ENCODE measurements at regions not wholly inside any gene's neighbourhood (a gene's known extent, or its start where the extent isn't known, plus 50 kb on each side); places are given as distances from the start of the nearest gene placed in this dataset.

- no peak for DNase-seq (ENCODE audit: extremely low spot score)
- POLR2A ChIA-PET, result no interaction called here
These were observed 631.9 kb upstream of the PKN2 start for GRCh38 chr1:88052167-88052566.

DNA sequence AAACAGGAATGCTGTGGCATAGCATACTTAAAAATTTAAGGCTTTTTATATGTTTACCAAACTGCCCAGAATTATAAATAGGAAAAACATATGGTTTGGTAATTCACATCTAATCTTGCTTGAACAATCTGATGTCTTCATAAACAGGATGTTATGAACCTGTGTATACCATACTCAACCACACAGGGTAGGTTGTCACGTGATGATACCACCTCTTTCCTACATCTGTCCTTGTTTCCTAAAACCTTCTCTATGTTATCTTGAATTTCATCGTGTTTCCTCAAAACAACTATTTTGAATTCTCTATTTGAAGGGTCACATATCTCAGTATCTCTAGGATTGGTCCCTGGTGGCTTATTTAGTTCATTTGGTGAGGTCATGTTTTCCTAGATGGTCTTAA is 631.0 kb upstream of the PKN2 start:
- POLR2A ChIA-PET, result no interaction called here
- CTCF ChIA-PET, result no interaction called here
- DNase-seq (ENCODE audit: extremely low spot score), result no peak
- TF ChIP-seq, protein P1, sequence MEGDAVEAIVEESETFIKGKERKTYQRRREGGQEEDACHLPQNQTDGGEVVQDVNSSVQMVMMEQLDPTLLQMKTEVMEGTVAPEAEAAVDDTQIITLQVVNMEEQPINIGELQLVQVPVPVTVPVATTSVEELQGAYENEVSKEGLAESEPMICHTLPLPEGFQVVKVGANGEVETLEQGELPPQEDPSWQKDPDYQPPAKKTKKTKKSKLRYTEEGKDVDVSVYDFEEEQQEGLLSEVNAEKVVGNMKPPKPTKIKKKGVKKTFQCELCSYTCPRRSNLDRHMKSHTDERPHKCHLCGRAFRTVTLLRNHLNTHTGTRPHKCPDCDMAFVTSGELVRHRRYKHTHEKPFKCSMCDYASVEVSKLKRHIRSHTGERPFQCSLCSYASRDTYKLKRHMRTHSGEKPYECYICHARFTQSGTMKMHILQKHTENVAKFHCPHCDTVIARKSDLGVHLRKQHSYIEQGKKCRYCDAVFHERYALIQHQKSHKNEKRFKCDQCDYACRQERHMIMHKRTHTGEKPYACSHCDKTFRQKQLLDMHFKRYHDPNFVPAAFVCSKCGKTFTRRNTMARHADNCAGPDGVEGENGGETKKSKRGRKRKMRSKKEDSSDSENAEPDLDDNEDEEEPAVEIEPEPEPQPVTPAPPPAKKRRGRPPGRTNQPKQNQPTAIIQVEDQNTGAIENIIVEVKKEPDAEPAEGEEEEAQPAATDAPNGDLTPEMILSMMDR (IDR thresholded peaks at IDR 0.05; ENCODE audit: control extremely low read depth, extremely low read depth, low read depth, missing control alignments), result no peak

More at GRCh38 chr1:88052167-88052566, 631.9 kb upstream of the PKN2 start:
- CTCF ChIA-PET, result no interaction called here
- TF ChIP-seq, protein P1 (IDR thresholded peaks at IDR 0.05; ENCODE audit: control extremely low read depth, extremely low read depth, low read depth, missing control alignments), result no peak

DNA sequence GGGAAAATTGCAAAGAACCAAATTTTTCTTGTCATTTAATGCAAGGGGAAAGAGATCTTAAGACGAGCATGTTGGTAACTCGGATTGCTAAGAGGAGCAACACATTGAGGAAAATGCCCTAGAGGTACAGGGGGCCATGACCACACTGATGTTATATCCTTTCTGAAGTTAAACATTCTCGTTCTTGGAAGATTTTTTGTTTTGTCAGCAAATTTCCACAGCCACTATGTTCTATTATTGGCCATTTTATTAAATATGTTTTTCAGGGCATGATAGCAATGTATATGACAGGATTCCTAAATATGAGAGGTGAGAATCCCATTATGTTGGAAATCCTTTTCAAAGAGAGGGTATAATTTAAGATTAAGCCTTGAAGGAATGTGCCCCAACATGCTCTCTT is 627.2 kb upstream of the PKN2 start:
- CTCF ChIA-PET, result interaction anchor here (1.3 kb wide), 1 partner anchor 20 kb away, joined by 4 read pairs; no protein-coding TSS in a partner anchor
- DNase-seq (ENCODE audit: extremely low spot score), result no peak

DNA sequence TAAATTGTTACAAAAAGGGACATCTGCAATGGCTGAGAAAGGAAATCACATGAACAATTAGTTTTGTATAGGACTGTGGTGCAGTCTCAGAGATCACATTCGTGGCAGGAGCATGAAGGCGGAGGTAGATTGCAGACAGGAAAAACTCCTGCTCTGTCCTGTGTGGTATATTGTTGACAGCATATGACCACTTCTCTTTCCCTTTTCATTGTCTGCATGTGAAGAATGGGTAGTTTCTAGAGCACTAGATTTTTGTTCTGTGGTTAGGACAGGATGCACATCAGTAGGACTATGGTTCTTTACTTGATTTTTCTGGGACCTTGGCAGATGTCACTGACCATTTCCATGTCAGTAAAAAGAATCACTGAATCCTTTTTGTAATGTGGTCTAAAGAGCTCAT is 625.9 kb upstream of the PKN2 start:
- DNase-seq (ENCODE audit: extremely low spot score), result no peak
- POLR2A ChIA-PET, result no interaction called here
- CTCF ChIA-PET, result no interaction called here
- TF ChIP-seq, protein P1 (IDR thresholded peaks at IDR 0.05; ENCODE audit: control extremely low read depth, extremely low read depth, low read depth, missing control alignments), result no peak

More for the DNA sequence above, 627.2 kb upstream of the PKN2 start:
- TF ChIP-seq, protein P1 (IDR thresholded peaks at IDR 0.05; ENCODE audit: control extremely low read depth, extremely low read depth, low read depth, missing control alignments), result no peak
- POLR2A ChIA-PET, result no interaction called here

DNA sequence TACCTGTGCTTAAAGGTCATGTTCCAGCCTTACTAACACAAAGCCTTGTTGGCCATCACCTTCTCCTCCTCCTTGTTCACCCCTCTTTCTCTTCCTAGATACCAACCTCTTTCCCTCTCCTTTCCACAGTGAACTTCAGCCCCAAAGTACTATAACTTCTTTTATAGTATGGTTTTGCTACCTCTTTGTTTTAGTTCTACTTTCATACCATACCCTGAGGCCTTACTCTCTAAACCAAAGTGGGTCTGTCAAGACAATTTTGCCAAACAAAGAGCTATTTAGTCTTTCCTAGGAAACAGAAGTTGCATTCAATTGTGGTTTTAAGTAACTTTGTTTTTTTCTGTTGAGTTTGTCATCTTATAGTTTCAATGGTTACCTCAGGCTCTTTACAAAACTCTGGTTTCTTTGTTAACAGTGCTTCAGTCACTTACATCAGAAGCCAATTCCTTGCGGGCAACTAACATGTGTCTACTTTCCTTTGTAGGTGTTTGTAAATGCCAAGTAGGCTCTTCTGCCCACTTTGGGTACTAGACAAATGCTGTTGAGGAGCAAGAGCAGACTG is 623.9 kb upstream of the PKN2 start:
- ChIA-PET CTCF (interaction anchor here (1.7 to 3.5 kb wide), 4 partner anchors 10 to 767 kb away, joined by 6 to 11 read pairs (median 10); no protein-coding TSS in a partner anchor), POLR2A (no interaction called here)
- DNase-seq (ENCODE audit: extremely low spot score), result no peak
- TF ChIP-seq, protein P1 (IDR thresholded peaks at IDR 0.05; ENCODE audit: control extremely low read depth, extremely low read depth, low read depth, missing control alignments), result no peak

DNA sequence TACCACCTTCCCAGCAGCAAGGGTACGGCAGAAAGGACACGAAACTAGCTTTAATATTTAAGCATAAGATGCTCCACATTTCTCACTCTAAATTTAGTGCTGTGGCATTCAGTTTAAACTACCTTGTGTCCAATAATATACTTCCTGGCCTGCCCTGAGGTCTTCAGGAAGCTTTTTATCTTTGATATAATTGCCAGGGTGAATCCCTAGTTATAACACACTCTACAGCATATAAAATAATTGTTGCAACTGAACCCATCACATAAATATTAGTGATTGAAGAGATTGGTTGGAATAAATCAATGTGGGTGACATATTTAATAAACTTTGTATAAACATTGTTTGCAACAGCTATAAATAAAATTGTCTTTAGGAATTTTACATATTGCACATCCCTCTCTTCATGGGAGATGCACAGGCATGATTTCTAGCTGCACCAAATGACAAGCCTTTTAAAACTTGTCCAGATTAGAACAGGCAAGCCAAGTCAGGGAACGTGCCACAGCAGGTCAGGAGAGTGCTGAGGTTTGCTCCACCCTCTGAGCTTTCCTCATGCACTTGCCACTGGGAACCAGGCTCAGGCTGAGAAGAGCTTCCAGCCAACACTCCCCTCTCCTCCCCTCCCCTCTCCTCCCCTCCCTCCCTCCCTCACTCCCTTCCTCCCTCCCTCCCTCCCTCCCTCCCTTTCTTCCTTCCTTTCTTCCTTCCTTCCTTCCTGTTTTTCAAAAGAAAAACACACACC is 623.2 kb upstream of the PKN2 start:
- TF ChIP-seq, protein P1 (IDR thresholded peaks at IDR 0.05; ENCODE audit: control extremely low read depth, extremely low read depth, low read depth, missing control alignments), result no peak
- no peak for DNase-seq (ENCODE audit: extremely low spot score)
- CTCF ChIA-PET, result interaction anchor here (1.7 to 3.5 kb wide), 4 partner anchors 11 to 767 kb away, joined by 6 to 11 read pairs (median 10); no protein-coding TSS in a partner anchor
- POLR2A ChIA-PET, result no interaction called here

All from GM10248 (cell line).